CD14-positive monocyte (primary cell): ENCODE measurements at regions not wholly inside any gene's neighbourhood (a gene's known extent, or its start where the extent isn't known, plus 50 kb on each side); places are given as distances from the start of the nearest gene placed in this dataset.

ENCODE experiments used
- DNase-seq, 3 donors: peaks; one replicate each; pipeline ENCODE4 v3.0.0-alpha.2; 2011 to 2022
- H2AFZ ChIP-seq: 2 replicates; pipeline ENCODE4 v1.6.0; 2012; ENCODE audit warnings: mild to moderate bottlenecking, low read depth, low read length, inconsistent platforms; ENCODE audit not compliant: insufficient read depth, poor library complexity, severe bottlenecking
- H3K27ac ChIP-seq, 2 donors: 1 replicate in 1 of 2; 2 replicates in 1 of 2; pipeline ENCODE4 v1.5.1; 2012 to 2013; ENCODE audit warnings: low read length in 2 of 2, control low read depth in 1 of 2, inconsistent platforms in 1 of 2, low read depth in 1 of 2, mild to moderate bottlenecking in 1 of 2
- H3K27me3 ChIP-seq, 2 donors: one replicate each; pipeline versions ENCODE4 v1.6.0 to v1.6.1; 2011 to 2013; ENCODE audit warnings: low read length in 2 of 2; ENCODE audit not compliant: control insufficient read depth in 2 of 2, insufficient read depth in 2 of 2
- H3K36me3 ChIP-seq, 2 donors: replicated peaks in 1 of 2; 1 replicate in 1 of 2; 2 replicates in 1 of 2; pipeline versions ENCODE4 v1.5.1 to v1.6.1; 2012 to 2013; ENCODE audit warnings: low read length in 2 of 2, control low read depth in 1 of 2, inconsistent platforms in 1 of 2, mild to moderate bottlenecking in 1 of 2; ENCODE audit not compliant: insufficient read depth in 2 of 2, control insufficient read depth in 1 of 2
- H3K4me1 ChIP-seq, 2 donors: 1 replicate in 1 of 2; 2 replicates in 1 of 2; pipeline versions ENCODE4 v1.5.1 to v1.6.1; 2012 to 2013; ENCODE audit warnings: low read length in 2 of 2, control low read depth in 1 of 2, inconsistent platforms in 1 of 2, mild to moderate bottlenecking in 1 of 2, moderate library complexity in 1 of 2; ENCODE audit not compliant: insufficient read depth in 2 of 2, control insufficient read depth in 1 of 2
- H3K4me2 ChIP-seq: replicated peaks from 2 replicates; pipeline ENCODE3; 2012; ENCODE audit warnings: low read length, moderate library complexity, mild to moderate bottlenecking; ENCODE audit not compliant: poor library complexity, severe bottlenecking; ENCODE audit errors: extremely low read depth
- H3K4me3 ChIP-seq, 3 experiments: fragments of 200-600 bp in 1 of 3; sonication (generic) in 1 of 3; replicated peaks in 1 of 3; 1 replicate in 2 of 3; 2 replicates in 1 of 3; pipeline ENCODE4 v1.5.1; 2011 to 2013; ENCODE audit warnings: low read length in 3 of 3, mild to moderate bottlenecking in 3 of 3, control low read depth in 2 of 3, low read depth in 2 of 3, inconsistent platforms in 1 of 3, moderate library complexity in 1 of 3
- H3K79me2 ChIP-seq: 2 replicates; pipeline ENCODE4 v1.6.0; 2012; ENCODE audit warnings: mild to moderate bottlenecking, control low read depth, inconsistent platforms, low read length, moderate library complexity; ENCODE audit not compliant: insufficient read depth
- H3K9ac ChIP-seq: 2 replicates; pipeline ENCODE4 v1.6.0; 2017; ENCODE audit warnings: low read length, mild to moderate bottlenecking; ENCODE audit not compliant: insufficient read depth, poor library complexity, severe bottlenecking
- H3K9me3 ChIP-seq, 2 donors: replicated peaks in 1 of 2; 1 replicate in 1 of 2; 2 replicates in 1 of 2; pipeline versions ENCODE4 v1.5.1 to v1.6.1; 2012 to 2013; ENCODE audit warnings: low read length in 2 of 2, control low read depth in 1 of 2; ENCODE audit not compliant: control insufficient read depth in 1 of 2, insufficient read depth in 1 of 2
- H4K20me1 ChIP-seq: 2 replicates; pipeline ENCODE4 v1.6.0; 2012; ENCODE audit warnings: mild to moderate bottlenecking, low read length, control low read depth, moderate library complexity; ENCODE audit not compliant: insufficient read depth
- H3K27ac Mint-ChIP-seq, 7 donors: one replicate each; pipeline ENCODE4 v1.8.0; 2020; ENCODE audit warnings: mild to moderate bottlenecking in 7 of 7, mixed read lengths in 7 of 7, moderate library complexity in 6 of 7, inconsistent platforms in 2 of 7
- H3K27me3 Mint-ChIP-seq, 3 donors: one replicate each; pipeline ENCODE4 v1.8.0; 2021 to 2022; ENCODE audit warnings: low read depth in 3 of 3, mild to moderate bottlenecking in 3 of 3, mixed read lengths in 3 of 3, moderate library complexity in 3 of 3, inconsistent platforms in 1 of 3
- H3K36me3 Mint-ChIP-seq, 2 donors: one replicate each; pipeline ENCODE4 v1.8.0; 2020; ENCODE audit warnings: mixed read lengths in 2 of 2, inconsistent platforms in 1 of 2, mild to moderate bottlenecking in 1 of 2
- H3K4me1 Mint-ChIP-seq: one replicate; pipeline ENCODE4 v1.8.0; 2020; ENCODE audit warnings: mild to moderate bottlenecking, mixed read lengths
- H3K4me3 Mint-ChIP-seq, 2 donors: one replicate each; pipeline ENCODE4 v1.8.0; 2020; ENCODE audit warnings: mild to moderate bottlenecking in 2 of 2, mixed read lengths in 2 of 2, moderate library complexity in 1 of 2
- H3K9me3 Mint-ChIP-seq, 7 donors: one replicate each; pipeline ENCODE4 v1.8.0; 2020 to 2022; ENCODE audit warnings: mixed read lengths in 7 of 7, mild to moderate bottlenecking in 6 of 7, moderate library complexity in 6 of 7, inconsistent platforms in 2 of 7
- WGBS: methylation state at CpG from one replicate; pipeline ENCODE4 v1.1.5; 2013; ENCODE audit warnings: missing lambda C conversion rate; ENCODE audit not compliant: insufficient coverage; 5-methylcytosine and 5-hydroxymethylcytosine counted together
- intact Hi-C, 2 donors: fragments of 100-400 bp; cut with micrococcal nuclease; formaldehyde crosslinking; loops; one replicate each; pipeline versions ENCODE4 v1.15.0 to v1.15.1; 2023
- TF ChIP-seq, protein P1 (sequence below): fragments of 200-600 bp; IDR thresholded peaks from one replicate; pipeline ENCODE4 v1.8.0; 2022; ENCODE audit warnings: antibody characterized with exemption, mild to moderate bottlenecking

GRCh38 chr5:89411891-89412290 lies 528.9 kb upstream of the MEF2C start:
- Histone ChIP-seq H2AFZ (peak overlapping the region; percentile 30), H4K20me1 (no peaks in the 10 kb centered on the region), H3K9ac (no peak overlapping the region), H3K79me2 (no peaks in the 10 kb centered on the region), H3K4me3 (no peak overlapping the region), H3K4me1 (no peaks in the 10 kb centered on the region), H3K36me3 (no peaks in the 10 kb centered on the region), H3K4me2 (no peak overlapping the region), H3K27ac (no peak overlapping the region), H3K9me3 (peaks cover 0 to 3% of the 10 kb centered on the region in 2 donors), H3K27me3 (no peaks in the 10 kb centered on the region)
- peaks cover 3 to 4% of the 10 kb centered on the region in 2 donors for H3K36me3 Mint-ChIP-seq
- TF ChIP-seq, protein P1, sequence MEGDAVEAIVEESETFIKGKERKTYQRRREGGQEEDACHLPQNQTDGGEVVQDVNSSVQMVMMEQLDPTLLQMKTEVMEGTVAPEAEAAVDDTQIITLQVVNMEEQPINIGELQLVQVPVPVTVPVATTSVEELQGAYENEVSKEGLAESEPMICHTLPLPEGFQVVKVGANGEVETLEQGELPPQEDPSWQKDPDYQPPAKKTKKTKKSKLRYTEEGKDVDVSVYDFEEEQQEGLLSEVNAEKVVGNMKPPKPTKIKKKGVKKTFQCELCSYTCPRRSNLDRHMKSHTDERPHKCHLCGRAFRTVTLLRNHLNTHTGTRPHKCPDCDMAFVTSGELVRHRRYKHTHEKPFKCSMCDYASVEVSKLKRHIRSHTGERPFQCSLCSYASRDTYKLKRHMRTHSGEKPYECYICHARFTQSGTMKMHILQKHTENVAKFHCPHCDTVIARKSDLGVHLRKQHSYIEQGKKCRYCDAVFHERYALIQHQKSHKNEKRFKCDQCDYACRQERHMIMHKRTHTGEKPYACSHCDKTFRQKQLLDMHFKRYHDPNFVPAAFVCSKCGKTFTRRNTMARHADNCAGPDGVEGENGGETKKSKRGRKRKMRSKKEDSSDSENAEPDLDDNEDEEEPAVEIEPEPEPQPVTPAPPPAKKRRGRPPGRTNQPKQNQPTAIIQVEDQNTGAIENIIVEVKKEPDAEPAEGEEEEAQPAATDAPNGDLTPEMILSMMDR: no peak
- H3K27ac Mint-ChIP-seq: no peak overlapping the region
- no peak for DNase-seq
- intact Hi-C loops: no loop called here
- peaks cover 0 to 1% (median 0%) of the 10 kb centered on the region in 3 donors for H3K27me3 Mint-ChIP-seq
- H3K9me3 Mint-ChIP-seq: peaks cover under 1 to 12% (median 7%) of the 10 kb centered on the region in 7 donors
- WGBS: 100% methylated on average over 1 of the region's 2 CpGs
- H3K4me3 Mint-ChIP-seq: no peak overlapping the region
- no peaks in the 10 kb centered on the region for H3K4me1 Mint-ChIP-seq

GRCh38 chr5:89407054-89407453 lies 524.1 kb upstream of the MEF2C start:
- TF ChIP-seq, protein P1: no peak
- no peak for DNase-seq
- no peak overlapping the region for H3K9ac ChIP-seq
- Mint-ChIP-seq H3K4me1 (no peaks in the 10 kb centered on the region), H3K9me3 (peaks cover 0 to 4% (median 0%) of the 10 kb centered on the region in 7 donors), H3K27ac (no peak overlapping the region), H3K4me3 (no peak overlapping the region), H3K27me3 (no peaks in the 10 kb centered on the region), H3K36me3 (no peaks in the 10 kb centered on the region)
- H3K79me2 ChIP-seq: no peaks in the 10 kb centered on the region
- no CpG with 5 or more reads among the region's 3 CpGs for WGBS
- H3K9me3 ChIP-seq: no peaks in the 10 kb centered on the region
- H4K20me1 ChIP-seq: no peaks in the 10 kb centered on the region
- no peaks in the 10 kb centered on the region for H3K27me3 ChIP-seq
- no peak overlapping the region for H3K4me2 ChIP-seq
- H3K4me3 ChIP-seq: no peak overlapping the region
- H3K4me1 ChIP-seq: no peaks in the 10 kb centered on the region
- intact Hi-C loops: no loop called here
- H3K27ac ChIP-seq: no peak overlapping the region
- no peaks in the 10 kb centered on the region for H3K36me3 ChIP-seq
- H2AFZ ChIP-seq: no peak overlapping the region
